Heart left ventricle (tissue), 16 donors: ENCODE measurements at regions not wholly inside any gene's neighbourhood (a gene's known extent, or its start where the extent isn't known, plus 50 kb on each side); places are given as distances from the start of the nearest gene placed in this dataset.
"Not testable (repeated sequence)": the region's sequence is repeated elsewhere in the genome, so short reads cannot be mapped to it uniquely, and the experiment has no call there.

Experiments
- ATAC-seq, 4 donors: fragments of 200-7000 bp; cut with Tn5 transposase; one replicate each; pipeline ENCODE4 v1.9.1; 2020 to 2022; ENCODE audit warnings: moderate library complexity in 4 of 4, mild to moderate bottlenecking in 3 of 4, moderate number of reproducible peaks in 1 of 4
- DNase-seq, 5 donors: peaks; one replicate each; pipeline ENCODE4 v3.0.0-alpha.2; 2020
- H3K27ac ChIP-seq, 12 donors: fragments of 200-600 bp; sonication (generic) in 4 of 12; one replicate each; pipeline versions ENCODE4 v1.5.0 to v1.8.0; 2016 to 2022; ENCODE audit warnings: mild to moderate bottlenecking in 2 of 12
- H3K27me3 ChIP-seq, 9 donors: fragments of 200-600 bp; sonication (generic) in 2 of 9; one replicate each; pipeline versions ENCODE4 v1.5.1 to v1.8.0; 2016 to 2022; ENCODE audit warnings: mild to moderate bottlenecking in 3 of 9
- H3K36me3 ChIP-seq, 9 donors: fragments of 200-600 bp; sonication (generic) in 2 of 9; one replicate each; pipeline versions ENCODE4 v1.5.0 to v1.8.0; 2018 to 2022; ENCODE audit warnings: mild to moderate bottlenecking in 2 of 9
- H3K4me1 ChIP-seq, 12 donors: fragments of 200-600 bp; sonication (generic) in 4 of 12; one replicate each; pipeline versions ENCODE4 v1.5.0 to v1.8.0; 2016 to 2022; ENCODE audit warnings: mild to moderate bottlenecking in 3 of 12
- H3K4me3 ChIP-seq, 12 donors: fragments of 200-600 bp; sonication (generic) in 4 of 12; one replicate each; pipeline versions ENCODE4 v1.5.0 to v1.8.0; 2017 to 2022; ENCODE audit warnings: mild to moderate bottlenecking in 9 of 12, moderate library complexity in 4 of 12
- H3K9me3 ChIP-seq, 12 donors: fragments of 200-600 bp; sonication (generic) in 4 of 12; one replicate each; pipeline versions ENCODE4 v1.5.0 to v1.8.0; 2016 to 2022; ENCODE audit warnings: mild to moderate bottlenecking in 1 of 12
- POLR2A ChIP-seq, 2 donors: fragments of 450-650 bp; IDR thresholded peaks; one replicate each; pipeline ENCODE4 v1.6.1; 2017; ENCODE audit warnings: antibody characterized with exemption in 2 of 2, mild to moderate bottlenecking in 2 of 2, moderate library complexity in 2 of 2
- WGBS, 4 donors: extraction: QIAGEN DNeasy Blood & Tissue Kit in 2 of 4; methylation state at CpG; one replicate each; pipeline versions ENCODE4 v1.1.5 to v1.1.7; 2013 to 2018; 5-methylcytosine and 5-hydroxymethylcytosine counted together
- intact Hi-C, 10 donors: fragments of 100-400 bp; cut with DNase I; formaldehyde crosslinking; loops; one replicate each; pipeline versions ENCODE4 v1.11.1 to v1.14.2; 2022
- TF ChIP-seq, protein P1 (sequence below), 12 donors: fragments of 200-600 bp; sonication (generic) in 4 of 12; IDR thresholded peaks; one replicate each; pipeline versions ENCODE4 v1.5.0 to v1.8.0; 2018 to 2022; ENCODE audit warnings: antibody characterized with exemption in 12 of 12, mild to moderate bottlenecking in 5 of 12
- donor health status: ischemic (EF 13 %, LVEDD 7.1; RV severe dilation, severe dysfunction).
- donor health status: healthy with polysubstance abuse.
- donor health status: DM: no; HTN: yes; CAD: no.
- donor health status: DM: no; HTN: no; CAD: no.
- donor health status: ischemic (EF 25% LVEDD 6.9; RV normal size, moderate dysfunction).
- donor health status: ischemic (EF 25% LVEDD 5.7; RV mildly dilated, moderate dysfunction).
- donor health status: healthy.
- donor health status: DM: yes; HTN: yes; CAD: no.
- donor health status: ischemic (EF 35%, LVEDD 5.7; RV mildly dilated, moderate dysfunction).
- donor health status: nonischemic (EF 11% LVEDD 7.7; RV severe dilation, severe dysfunction).
- donor health status: DM: yes; HTN: yes; CAD: no.
- donor health status: PGD.
- donor health status: ischemic (EF 29% LVEDD 5.4; RV normal size, mild dysfunction).
- donor health status: nonischemic (EF 23%, LVEDD 6.1; RV moderate dilation, normal function).

DNA sequence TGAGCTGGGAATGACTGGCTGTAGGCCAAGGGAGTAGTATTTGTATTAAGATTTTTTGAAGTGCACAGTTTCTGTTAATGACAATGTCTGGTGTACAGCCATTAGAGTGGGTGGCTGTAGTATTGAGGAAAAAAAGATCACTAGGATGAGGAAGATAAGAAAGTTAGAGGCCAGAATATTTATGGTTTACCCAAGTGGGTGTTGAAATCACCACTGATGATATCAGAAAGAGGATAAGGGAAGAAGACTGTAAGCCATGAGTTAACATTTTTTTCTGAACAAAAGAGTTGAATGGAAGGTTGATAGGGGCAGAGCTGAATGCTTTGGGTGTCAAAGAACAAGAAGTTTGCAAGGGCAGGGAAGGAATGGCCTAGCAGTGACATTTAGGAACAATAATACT lies 104.7 kb downstream of the PRDM13 start:
- no peaks in the 10 kb centered on the region for H3K4me1 ChIP-seq
- H3K27ac ChIP-seq, result no peak overlapping the region
- H3K36me3 ChIP-seq, result no peaks in the 10 kb centered on the region
- no peaks in the 10 kb centered on the region for H3K27me3 ChIP-seq
- DNase-seq (no peak), ATAC-seq (no peak)
- H3K4me3 ChIP-seq, result no peak overlapping the region
- peaks cover 0 to 8% (median 0%) of the 10 kb centered on the region in 12 donors for H3K9me3 ChIP-seq
- TF ChIP-seq, protein P1, sequence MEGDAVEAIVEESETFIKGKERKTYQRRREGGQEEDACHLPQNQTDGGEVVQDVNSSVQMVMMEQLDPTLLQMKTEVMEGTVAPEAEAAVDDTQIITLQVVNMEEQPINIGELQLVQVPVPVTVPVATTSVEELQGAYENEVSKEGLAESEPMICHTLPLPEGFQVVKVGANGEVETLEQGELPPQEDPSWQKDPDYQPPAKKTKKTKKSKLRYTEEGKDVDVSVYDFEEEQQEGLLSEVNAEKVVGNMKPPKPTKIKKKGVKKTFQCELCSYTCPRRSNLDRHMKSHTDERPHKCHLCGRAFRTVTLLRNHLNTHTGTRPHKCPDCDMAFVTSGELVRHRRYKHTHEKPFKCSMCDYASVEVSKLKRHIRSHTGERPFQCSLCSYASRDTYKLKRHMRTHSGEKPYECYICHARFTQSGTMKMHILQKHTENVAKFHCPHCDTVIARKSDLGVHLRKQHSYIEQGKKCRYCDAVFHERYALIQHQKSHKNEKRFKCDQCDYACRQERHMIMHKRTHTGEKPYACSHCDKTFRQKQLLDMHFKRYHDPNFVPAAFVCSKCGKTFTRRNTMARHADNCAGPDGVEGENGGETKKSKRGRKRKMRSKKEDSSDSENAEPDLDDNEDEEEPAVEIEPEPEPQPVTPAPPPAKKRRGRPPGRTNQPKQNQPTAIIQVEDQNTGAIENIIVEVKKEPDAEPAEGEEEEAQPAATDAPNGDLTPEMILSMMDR (IDR thresholded peaks at IDR 0.05), result no peak
- no peak for TF ChIP-seq POLR2A (IDR thresholded peaks at IDR 0.05)
- intact Hi-C loops, result no loop called here

DNA sequence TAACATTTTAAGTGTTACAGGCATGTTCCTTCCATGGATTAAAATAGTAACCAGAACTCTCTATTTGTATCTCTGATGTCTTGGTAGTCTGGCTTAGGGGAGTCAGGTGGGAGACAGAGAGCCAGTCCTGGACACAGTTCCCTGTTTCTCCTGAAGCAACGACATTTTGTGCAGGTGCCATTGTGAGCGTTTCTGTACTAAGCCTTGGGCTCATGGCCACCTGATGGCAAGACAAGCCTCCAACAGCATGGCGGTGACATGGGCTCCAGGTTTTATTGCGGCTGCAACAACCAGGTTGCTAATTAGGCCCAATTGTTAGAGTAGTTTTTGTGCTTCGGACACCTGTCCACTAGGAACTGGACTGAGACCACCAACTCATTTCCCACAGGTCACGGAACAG lies 105.3 kb downstream of the PRDM13 start:
- intact Hi-C loops, result no loop called here
- no peak overlapping the region for H3K4me3 ChIP-seq
- no peak for DNase-seq
- H3K9me3 ChIP-seq, result peaks cover 0 to 14% (median 0%) of the 10 kb centered on the region in 12 donors
- TF ChIP-seq, protein P1 (IDR thresholded peaks at IDR 0.05), result no peak
- no peaks in the 10 kb centered on the region for H3K4me1 ChIP-seq
- no peaks in the 10 kb centered on the region for H3K27me3 ChIP-seq
- no peak for ATAC-seq
- no peak overlapping the region for H3K27ac ChIP-seq
- no peaks in the 10 kb centered on the region for H3K36me3 ChIP-seq
- WGBS, 4 donors, result 86 to 91% (median 88%) methylated on average over 5 to 6 of the region's 6 CpGs

DNA sequence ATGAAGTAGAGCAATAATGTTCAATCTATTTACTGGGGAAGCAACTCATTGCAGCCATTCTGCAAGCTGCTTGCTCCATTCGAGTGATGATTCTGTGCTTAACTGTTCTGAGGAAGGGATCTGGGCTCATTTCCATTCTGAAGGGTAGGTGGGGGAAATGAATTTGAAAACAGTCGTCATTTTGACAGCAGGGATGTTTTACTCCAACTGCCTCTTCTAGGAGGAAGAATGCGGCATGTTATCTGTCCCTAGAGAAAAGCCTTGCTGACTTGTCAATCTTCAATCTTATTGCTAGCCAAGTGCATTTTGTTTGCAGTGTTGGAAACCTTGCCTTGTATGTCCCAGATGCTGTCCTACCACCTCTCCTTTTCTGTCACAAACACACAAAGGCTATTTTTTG lies 105.9 kb downstream of the PRDM13 start:
- DNase-seq, result no peak
- 24 to 41% (median 29%) methylated on average over 3 of the region's 3 CpGs for whole genome bisulfite sequencing, 4 donors
- no peaks in the 10 kb centered on the region for H3K27me3 ChIP-seq
- H3K9me3 ChIP-seq, result peaks cover 0 to 20% (median 0%) of the 10 kb centered on the region in 12 donors
- no peak overlapping the region for H3K4me3 ChIP-seq
- no peak for ATAC-seq
- H3K4me1 ChIP-seq, result no peaks in the 10 kb centered on the region
- H3K36me3 ChIP-seq, result no peaks in the 10 kb centered on the region
- intact Hi-C loops, result no loop called here
- TF ChIP-seq POLR2A (IDR thresholded peaks at IDR 0.05), result no peak
- H3K27ac ChIP-seq, result no peak overlapping the region

DNA sequence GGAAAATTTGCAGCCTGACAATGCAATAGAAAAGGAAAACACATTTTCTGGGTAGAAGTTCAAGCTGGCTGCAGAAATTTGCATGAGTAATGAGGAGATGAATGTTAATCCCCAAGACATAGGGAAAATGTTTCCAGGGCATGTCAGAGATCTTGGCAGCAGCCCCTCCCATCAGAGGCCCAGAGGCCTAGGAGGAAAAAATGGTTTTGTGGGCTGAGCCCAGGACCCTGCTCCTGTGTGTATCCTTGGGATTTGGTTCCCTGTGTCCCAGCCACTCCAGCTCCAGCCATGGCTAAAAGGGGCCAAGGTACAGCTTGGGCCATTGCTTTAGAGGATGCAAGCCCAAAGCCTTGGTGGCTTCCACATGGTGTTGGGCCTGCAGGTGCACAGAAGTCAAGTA lies 115.4 kb downstream of the PRDM13 start:
- H3K27me3 ChIP-seq, H3K9me3 ChIP-seq, H3K36me3 ChIP-seq, H3K27ac ChIP-seq, H3K4me1 ChIP-seq, intact Hi-C loops, ATAC-seq, DNase-seq, H3K4me3 ChIP-seq: not testable (repeated sequence)

DNA sequence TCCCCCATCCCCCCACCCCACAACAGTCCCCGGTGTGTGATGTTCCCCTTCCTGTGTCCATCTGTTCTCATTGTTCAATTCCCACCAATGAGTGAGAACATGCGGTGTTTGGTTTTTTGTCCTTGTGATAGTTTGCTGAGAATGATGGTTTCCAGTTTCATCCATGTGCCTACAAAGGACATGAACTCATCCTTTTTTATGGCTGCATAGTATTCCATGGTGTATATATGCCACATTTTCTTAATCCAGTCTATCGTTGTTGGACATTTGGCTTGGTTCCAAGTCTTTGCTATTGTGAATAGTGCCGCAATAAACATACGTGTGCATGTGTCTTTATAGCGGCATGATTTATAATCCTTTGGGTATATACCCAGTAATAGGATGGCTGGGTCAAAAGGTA lies 123.6 kb downstream of the PRDM13 start:
- WGBS, 4 donors, result 84 to 96% (median 88%) methylated on average over 6 of the region's 6 CpGs
- H3K27me3 ChIP-seq, H3K36me3 ChIP-seq, H3K4me3 ChIP-seq, ATAC-seq, H3K4me1 ChIP-seq, intact Hi-C loops, DNase-seq, H3K9me3 ChIP-seq, H3K27ac ChIP-seq: not testable (repeated sequence)

DNA sequence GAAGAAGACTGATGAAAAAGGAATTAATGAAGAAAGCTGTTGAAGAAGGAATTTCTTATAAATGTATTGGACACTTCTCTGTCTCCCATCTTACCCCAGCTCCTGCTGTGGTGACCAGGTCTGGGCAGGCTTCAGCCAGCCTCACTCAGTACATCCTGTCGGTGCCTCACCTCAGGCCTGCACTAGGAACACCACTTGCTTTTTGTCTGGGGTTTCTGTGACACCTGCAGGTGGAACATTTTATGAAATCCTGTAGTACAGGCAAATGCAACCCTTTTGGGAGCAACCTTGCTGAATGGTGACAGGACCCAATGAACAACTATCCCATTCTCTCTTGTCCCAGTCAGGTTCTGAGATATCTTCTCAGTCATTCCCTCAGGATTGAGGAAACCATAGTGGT lies 129.7 kb downstream of the PRDM13 start:
- TF ChIP-seq, protein P1 (IDR thresholded peaks at IDR 0.05), result no peak
- TF ChIP-seq POLR2A (IDR thresholded peaks at IDR 0.05), result no peak
- H3K36me3 ChIP-seq, result no peaks in the 10 kb centered on the region
- peaks cover 0 to 22% (median 0%) of the 10 kb centered on the region in 9 donors for H3K27me3 ChIP-seq
- no peak overlapping the region for H3K4me3 ChIP-seq
- WGBS, 4 donors, result 33 to 50% (median 48%) methylated on average over 1 of the region's 1 CpG
- no peak for DNase-seq
- no peak for ATAC-seq
- no peaks in the 10 kb centered on the region for H3K9me3 ChIP-seq
- no peaks in the 10 kb centered on the region for H3K4me1 ChIP-seq
- intact Hi-C loops, result no loop called here
- H3K27ac ChIP-seq, result no peak overlapping the region
